PC-9 (cell line): ENCODE measurements at regions not wholly inside any gene's neighbourhood (a gene's known extent, or its start where the extent isn't known, plus 50 kb on each side); places are given as distances from the start of the nearest gene placed in this dataset.

Source experiments
- BruUV-seq: library from RNA; stranded (reverse); fragments of 400-500 nt; replicated peaks from 2 replicates; lab custom pipeline; 2021; lab: Mats Ljungman, UMichigan
- CTCF ChIA-PET: fragments of 300-600 bp; sonication (Branson Sonifier 250); formaldehyde crosslinking; loops from one replicate; lab custom pipeline; 2022; ENCODE audit warnings: antibody characterized with exemption; lab: Charles Lee
- POLR2A ChIA-PET: fragments of 300-600 bp; sonication (Branson Sonifier 250); formaldehyde crosslinking; loops from one replicate; lab custom pipeline; 2022; ENCODE audit warnings: antibody characterized with exemption; ENCODE audit not compliant: unreplicated experiment; lab: Charles Lee
- DNase-seq, 2 experiments: peaks; one replicate each; pipeline versions ENCODE4 v3.0.0 to v3.0.0-alpha.2; 2015 to 2022; ENCODE audit warnings: mixed read lengths in 1 of 2
- H2AFZ ChIP-seq: fragments of 200-600 bp; sonication (generic); 2 replicates; pipeline ENCODE4 v1.8.1; 2017; ENCODE audit warnings: antibody characterized with exemption
- H3F3A ChIP-seq: fragments of 200-600 bp; sonication (generic); 2 replicates; pipeline ENCODE4 v1.8.1; 2017; ENCODE audit warnings: antibody characterized with exemption, mild to moderate bottlenecking, low read depth; ENCODE audit not compliant: insufficient read depth
- H3K27ac ChIP-seq: fragments of 200-600 bp; sonication (generic); 2 replicates; pipeline ENCODE4 v1.6.1; 2016; ENCODE audit warnings: mixed run types
- H3K27me3 ChIP-seq: fragments of 200-600 bp; sonication (generic); 2 replicates; pipeline ENCODE4 v1.6.1; 2016; ENCODE audit warnings: low read depth, mixed run types; ENCODE audit not compliant: insufficient read depth
- H3K36me3 ChIP-seq: fragments of 200-600 bp; sonication (generic); 2 replicates; pipeline ENCODE4 v1.6.1; 2016; ENCODE audit warnings: low read depth, mixed run types
- H3K4me1 ChIP-seq: fragments of 200-600 bp; sonication (generic); replicated peaks from 2 replicates; pipeline ENCODE4 v1.6.1; 2016; ENCODE audit warnings: mixed run types; ENCODE audit not compliant: insufficient read depth
- H3K4me2 ChIP-seq: fragments of 200-600 bp; sonication (generic); 2 replicates; pipeline ENCODE4 v1.6.1; 2017; ENCODE audit warnings: mixed run types
- H3K4me3 ChIP-seq: fragments of 200-600 bp; sonication (generic); 2 replicates; pipeline ENCODE4 v1.6.1; 2016; ENCODE audit warnings: mixed run types
- H3K79me2 ChIP-seq: fragments of 200-600 bp; sonication (generic); 2 replicates; pipeline ENCODE4 v1.6.1; 2017; ENCODE audit warnings: low read depth, mixed run types
- H3K9me2 ChIP-seq: fragments of 200-600 bp; sonication (generic); 2 replicates; pipeline ENCODE4 v1.8.1; 2017; ENCODE audit warnings: mild to moderate bottlenecking; ENCODE audit not compliant: insufficient read depth
- H3K9me3 ChIP-seq: fragments of 200-600 bp; sonication (generic); 2 replicates; pipeline ENCODE4 v1.8.1; 2016; ENCODE audit warnings: low read depth; ENCODE audit not compliant: insufficient read depth
- H4K20me1 ChIP-seq: fragments of 200-600 bp; sonication (generic); 2 replicates; pipeline ENCODE4 v1.8.1; 2017; ENCODE audit not compliant: insufficient read depth
- CTCF ChIP-seq: fragments of 200-600 bp; sonication (generic); conservative IDR thresholded peaks from 2 replicates; pipeline ENCODE4 v1.6.1; 2017; ENCODE audit warnings: mixed run types, antibody characterized with exemption, mild to moderate bottlenecking, moderate library complexity
- EZH2 ChIP-seq: fragments of 200-600 bp; sonication (generic); IDR thresholded peaks from 2 replicates; pipeline ENCODE4 v1.8.0; 2017; ENCODE audit warnings: antibody characterized with exemption, low read depth
- intact Hi-C: fragments of 100-400 bp; cut with micrococcal nuclease; formaldehyde crosslinking; loops from one replicate; pipeline ENCODE4 v1.10.0; 2022; ENCODE audit not compliant: unreplicated experiment

- H3K4me2 ChIP-seq: no peak overlapping the region
- H3K9me3 ChIP-seq: peaks cover 15% of the 10 kb centered on the region; the same call in 1 of the 2 replicates
- BruUV-seq: no TSS peak
- H3K36me3 ChIP-seq: 0 out of 2 replicates have a peak, but pooled peaks cover 4% of the 10 kb centered on the region
- H3K9me2 ChIP-seq: no peaks in the 10 kb centered on the region
- TF ChIP-seq EZH2 (no peak), CTCF (no peak)
- no peaks in the 10 kb centered on the region for H4K20me1 ChIP-seq
- H3K27ac ChIP-seq: no peak overlapping the region
- no peak overlapping the region for H2AFZ ChIP-seq
- no peaks in the 10 kb centered on the region for H3K79me2 ChIP-seq
- no peak overlapping the region for H3K4me3 ChIP-seq
- no peak for DNase-seq
- intact Hi-C loops: no loop called here
- ChIA-PET CTCF (no interaction called here), POLR2A (no interaction called here)
- no peaks in the 10 kb centered on the region for H3K27me3 ChIP-seq
- H3K4me1 ChIP-seq: no peaks in the 10 kb centered on the region
- H3F3A ChIP-seq: no peaks in the 10 kb centered on the region
These were observed 874.2 kb upstream of the ADGRL2 start for GRCh38 chr1:80926531-80926930.

GRCh38 chr1:80925130-80925805 lies 875.5 kb upstream of the ADGRL2 start:
- CTCF ChIA-PET: no interaction called here
- Histone ChIP-seq H3K4me3 (no peak overlapping the region), H4K20me1 (no peaks in the 10 kb centered on the region), H3K9me2 (no peaks in the 10 kb centered on the region), H3K27me3 (no peaks in the 10 kb centered on the region), H3K79me2 (no peaks in the 10 kb centered on the region), H3K4me2 (no peak overlapping the region), H3F3A (no peaks in the 10 kb centered on the region), H2AFZ (no peak overlapping the region; the same call in 1 of the 2 replicates), H3K36me3 (no peaks in the 10 kb centered on the region), H3K9me3 (peaks cover 5% of the 10 kb centered on the region; the same call in 1 of the 2 replicates), H3K4me1 (no peaks in the 10 kb centered on the region), H3K27ac (no peak overlapping the region)
- no peak for TF ChIP-seq EZH2
- TF ChIP-seq CTCF: no peak
- POLR2A ChIA-PET: no interaction called here
- BruUV-seq: no TSS peak
- intact Hi-C loops: no loop called here
- no peak for DNase-seq

GRCh38 chr1:80924290-80924689 lies 876.4 kb upstream of the ADGRL2 start:
- Histone ChIP-seq H3F3A (no peaks in the 10 kb centered on the region), H3K4me3 (no peak overlapping the region), H3K4me2 (no peak overlapping the region), H3K4me1 (no peaks in the 10 kb centered on the region), H3K79me2 (no peaks in the 10 kb centered on the region), H3K27me3 (no peaks in the 10 kb centered on the region), H3K9me2 (no peaks in the 10 kb centered on the region), H3K9me3 (peaks cover 5% of the 10 kb centered on the region; the same call in 1 of the 2 replicates), H2AFZ (no peak overlapping the region), H3K27ac (no peak overlapping the region), H3K36me3 (no peaks in the 10 kb centered on the region), H4K20me1 (no peaks in the 10 kb centered on the region)
- POLR2A ChIA-PET: no interaction called here
- no TSS peak for BruUV-seq
- no peak for DNase-seq
- CTCF ChIA-PET: no interaction called here
- intact Hi-C loops: no loop called here
- TF ChIP-seq CTCF (no peak), EZH2 (no peak)
